GM12878 (cell line): ENCODE measurements at regions not wholly inside any gene's neighbourhood (a gene's known extent, or its start where the extent isn't known, plus 50 kb on each side); places are given as distances from the start of the nearest gene placed in this dataset.

Experiments
- ATAC-seq: fragments of 200-7000 bp; cut with Tn5 transposase; 3 replicates; pipeline ENCODE4 v1.9.1; 2020; ENCODE audit warnings: mild to moderate bottlenecking, moderate library complexity
- BruUV-seq: library from RNA; stranded (reverse); fragments of 400-500 nt; replicated peaks from 2 replicates; lab custom pipeline; 2021; lab: Mats Ljungman, UMichigan
- CTCF ChIA-PET: fragments of 300-600 bp; sonication (Branson Sonifier 250); formaldehyde crosslinking; extraction: SDS; loops from one replicate; lab custom pipeline; 2021; ENCODE audit warnings: inconsistent platforms; lab: Yijun Ruan, JAX
- POLR2A ChIA-PET: fragments of 350-600 bp; formaldehyde crosslinking; extraction: SDS; loops from one replicate; lab custom pipeline; 2021; ENCODE audit warnings: inconsistent platforms; lab: Charles Lee
- RAD21 ChIA-PET: fragments of 300-600 bp; sonication (Branson Sonifier 250); formaldehyde crosslinking; loops from one replicate; lab custom pipeline; 2023; ENCODE audit warnings: antibody characterized with exemption; ENCODE audit not compliant: unreplicated experiment; lab: Charles Lee
- SMC1A ChIA-PET: fragments of 300-600 bp; sonication (Branson Sonifier 250); formaldehyde crosslinking; loops from one replicate; lab custom pipeline; 2023; ENCODE audit not compliant: unreplicated experiment, uncharacterized antibody; lab: Charles Lee
- DNase-seq: peaks from one replicate; pipeline ENCODE4 v3.0.0-alpha.2; 2011; ENCODE audit warnings: low read depth, low spot score
- FAIRE-seq: peaks from 3 replicates; lab custom pipeline; 2011; peaks lifted over from hg19 to GRCh38; lab: Jason Lieb, UNC
- H2AFZ ChIP-seq: 2 replicates; pipeline ENCODE4 v1.6.0; 2011; ENCODE audit warnings: low read depth, low read length, control low read depth; ENCODE audit not compliant: control insufficient read depth
- H3K27ac ChIP-seq: 2 replicates; pipeline ENCODE4 v1.5.1; 2011; ENCODE audit warnings: control low read depth; ENCODE audit not compliant: control insufficient read depth, insufficient read depth
- H3K27me3 ChIP-seq, 2 experiments: replicated peaks in 1 of 2; 2 replicates each; pipeline versions ENCODE4 v1.6.0 to v1.6.1; 2011; ENCODE audit warnings: low read length in 1 of 2; ENCODE audit not compliant: control insufficient read depth in 2 of 2, insufficient read depth in 2 of 2
- H3K36me3 ChIP-seq, 2 experiments: 2 replicates each; pipeline ENCODE4 v1.5.1; 2011; ENCODE audit warnings: low read length in 1 of 2; ENCODE audit not compliant: control insufficient read depth in 2 of 2, insufficient read depth in 2 of 2
- H3K4me1 ChIP-seq: 2 replicates; pipeline ENCODE4 v1.6.1; 2011; ENCODE audit warnings: mild to moderate bottlenecking, low read length, moderate library complexity, mixed read lengths; ENCODE audit not compliant: control insufficient read depth, insufficient read depth
- H3K4me2 ChIP-seq: 2 replicates; pipeline ENCODE4 v1.6.0; 2011; ENCODE audit warnings: control low read depth; ENCODE audit not compliant: control insufficient read depth, insufficient read depth
- H3K4me3 ChIP-seq: fragments of 200-600 bp; sonication (generic); 2 replicates; pipeline ENCODE4 v1.5.1; 2016
- H3K79me2 ChIP-seq: 2 replicates; pipeline ENCODE4 v1.6.0; 2011; ENCODE audit warnings: low read length; ENCODE audit not compliant: control insufficient read depth, insufficient read depth
- H3K9ac ChIP-seq: 2 replicates; pipeline ENCODE4 v1.8.0; 2011; ENCODE audit warnings: low read length, control low read depth, mixed read lengths; ENCODE audit not compliant: control insufficient read depth, insufficient read depth
- H3K9me3 ChIP-seq: replicated peaks from 3 replicates; pipeline ENCODE4 v1.5.1; 2011; ENCODE audit warnings: mild to moderate bottlenecking, low read length; ENCODE audit not compliant: control insufficient read depth, insufficient read depth
- H4K20me1 ChIP-seq: 2 replicates; pipeline ENCODE4 v1.6.0; 2011; ENCODE audit not compliant: control insufficient read depth, insufficient read depth
- BCL3 ChIP-seq: IDR thresholded peaks from 2 replicates; pipeline ENCODE4 v1.6.1; 2011; ENCODE audit warnings: borderline replicate concordance, low read depth, mild to moderate bottlenecking, moderate library complexity, low read length; ENCODE audit not compliant: insufficient read depth, poor library complexity, severe bottlenecking
- CEBPZ ChIP-seq: fragments of 150-350 bp; IDR thresholded peaks from 2 replicates; pipeline ENCODE4 v1.6.1; 2016; ENCODE audit warnings: low read depth, low read length
- CHD1 ChIP-seq: IDR thresholded peaks from 2 replicates; pipeline ENCODE4 v1.6.1; 2012; ENCODE audit warnings: low read depth, low read length, improper control_type of control experiment
- DPF2 ChIP-seq: fragments of 450-650 bp; IDR thresholded peaks from 2 replicates; pipeline ENCODE4 v1.6.1; 2017; ENCODE audit warnings: mild to moderate bottlenecking
- HDAC2 ChIP-seq: fragments of 200-600 bp; sonication (generic); IDR thresholded peaks from 2 replicates; pipeline ENCODE4 v1.6.1; 2017
- HDAC6 ChIP-seq: fragments of 200-600 bp; sonication (generic); IDR thresholded peaks from one replicate; pipeline ENCODE4 v1.8.0; 2017; ENCODE audit warnings: antibody characterized with exemption; ENCODE audit not compliant: unreplicated experiment
- HDGF ChIP-seq: fragments of 450-650 bp; IDR thresholded peaks from 2 replicates; pipeline ENCODE4 v1.6.1; 2016; ENCODE audit warnings: antibody characterized with exemption
- IRF5 ChIP-seq: fragments of 450-650 bp; IDR thresholded peaks from 2 replicates; pipeline ENCODE4 v1.6.1; 2017; ENCODE audit warnings: borderline replicate concordance
- RAD21 ChIP-seq: IDR thresholded peaks from 2 replicates; pipeline ENCODE4 v1.6.1; 2011; ENCODE audit warnings: mild to moderate bottlenecking, low read depth, low read length, moderate library complexity; ENCODE audit not compliant: insufficient read depth
- SMAD1 ChIP-seq: fragments of 450-650 bp; IDR thresholded peaks from 2 replicates; pipeline ENCODE4 v1.6.1; 2018; ENCODE audit warnings: mild to moderate bottlenecking, low read depth; ENCODE audit not compliant: partially characterized antibody
- SMARCA5 ChIP-seq: fragments of 450-650 bp; IDR thresholded peaks from 2 replicates; pipeline ENCODE4 v1.6.1; 2017; ENCODE audit warnings: mild to moderate bottlenecking
- SP1 ChIP-seq: IDR thresholded peaks from one replicate; pipeline ENCODE4 v1.6.1; 2011; ENCODE audit warnings: low read depth, low read length
- ZBTB4 ChIP-seq: fragments of 450-650 bp; formaldehyde crosslinking; IDR thresholded peaks from 2 replicates; pipeline ENCODE4 v1.4.0; 2022; ENCODE audit warnings: mild to moderate bottlenecking, moderate library complexity
- WGBS: methylation state at CpG from one replicate; pipeline ENCODE4 v1.1.6; 2016; ENCODE audit warnings: low lambda C conversion rate; ENCODE audit not compliant: insufficient replicate concordance, insufficient coverage; ENCODE audit errors: missing lambda C conversion rate; 5-methylcytosine and 5-hydroxymethylcytosine counted together
- in situ Hi-C: fragments of 300-500 bp; cut with MboI; formaldehyde crosslinking; loops from 9 replicates; pipeline ENCODE4 v1.14.3; 2018; ENCODE audit warnings: mixed read lengths
- intact Hi-C: fragments of 100-400 bp; cut with micrococcal nuclease; formaldehyde crosslinking; loops from one replicate; pipeline ENCODE4 v1.14.2; 2022; ENCODE audit not compliant: unreplicated experiment
- TF ChIP-seq, protein P1 (sequence below): fragments of 450-650 bp; IDR thresholded peaks from 2 replicates; pipeline ENCODE4 v1.6.1; 2014; ENCODE audit warnings: mild to moderate bottlenecking

DNA sequence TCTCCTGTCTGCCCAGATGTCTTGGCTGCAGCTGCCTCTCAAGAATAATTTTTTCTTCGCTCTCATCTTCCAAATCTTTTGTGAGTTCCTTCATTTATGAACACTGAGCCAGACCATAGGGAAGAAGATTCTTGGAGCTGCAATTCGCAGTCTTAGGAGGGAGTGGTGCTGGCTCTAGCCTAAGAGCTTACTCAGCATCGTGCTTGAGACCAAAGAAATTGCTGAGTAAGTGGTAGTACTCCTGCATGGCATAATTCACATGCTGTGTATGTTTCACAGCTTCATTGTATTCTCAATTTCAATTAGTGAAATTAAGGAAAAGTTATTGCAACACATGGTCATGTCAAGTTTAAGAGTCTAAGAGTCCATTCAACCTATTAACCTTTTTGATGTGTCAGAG, 771.7 kb downstream of the ADCYAP1 start (continued):
- no peak for TF ChIP-seq CEBPZ
- TF ChIP-seq HDAC6: no peak
- TF ChIP-seq HDGF: no peak
- TF ChIP-seq HDAC2: no peak
- TF ChIP-seq CHD1: no peak
- TF ChIP-seq, protein P1, sequence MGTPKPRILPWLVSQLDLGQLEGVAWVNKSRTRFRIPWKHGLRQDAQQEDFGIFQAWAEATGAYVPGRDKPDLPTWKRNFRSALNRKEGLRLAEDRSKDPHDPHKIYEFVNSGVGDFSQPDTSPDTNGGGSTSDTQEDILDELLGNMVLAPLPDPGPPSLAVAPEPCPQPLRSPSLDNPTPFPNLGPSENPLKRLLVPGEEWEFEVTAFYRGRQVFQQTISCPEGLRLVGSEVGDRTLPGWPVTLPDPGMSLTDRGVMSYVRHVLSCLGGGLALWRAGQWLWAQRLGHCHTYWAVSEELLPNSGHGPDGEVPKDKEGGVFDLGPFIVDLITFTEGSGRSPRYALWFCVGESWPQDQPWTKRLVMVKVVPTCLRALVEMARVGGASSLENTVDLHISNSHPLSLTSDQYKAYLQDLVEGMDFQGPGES: no peak
- TF ChIP-seq, all 136 proteins: peak for 0

DNA sequence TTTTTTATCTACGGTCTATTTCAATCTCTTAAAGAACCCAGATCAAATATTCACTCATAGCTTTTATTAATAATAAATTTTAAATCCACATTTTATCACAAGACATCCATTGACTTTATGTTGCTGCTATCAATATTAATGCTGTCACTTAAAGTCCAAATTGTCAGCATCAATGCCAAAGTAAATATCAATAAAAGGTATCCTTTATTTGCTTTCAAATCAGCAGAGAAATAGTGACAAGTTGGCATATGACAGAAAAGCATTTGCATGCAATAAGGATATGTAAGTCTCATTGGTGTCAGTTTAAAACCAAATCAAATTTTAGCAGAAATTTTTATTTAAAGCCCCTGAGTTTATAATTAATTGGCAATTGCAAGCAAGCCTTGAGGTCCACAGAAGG, 775.4 kb downstream of the ADCYAP1 start:
- Histone ChIP-seq H3K4me1 (no peaks in the 10 kb centered on the region), H3K9me3 (no peaks in the 10 kb centered on the region), H3K4me2 (no peak overlapping the region), H3K9ac (no peak overlapping the region), H4K20me1 (no peaks in the 10 kb centered on the region), H3K36me3 (no peaks in the 10 kb centered on the region), H2AFZ (no peak overlapping the region), H3K4me3 (no peak overlapping the region), H3K27me3 (no peaks in the 10 kb centered on the region), H3K79me2 (no peaks in the 10 kb centered on the region), H3K27ac (no peak overlapping the region)
- 0% methylated on average over 1 of the region's 1 CpG for WGBS
- no peak for FAIRE-seq
- no TSS peak for BruUV-seq
- in situ Hi-C loops (no loop called here), intact Hi-C loops (no loop called here)
- SMC1A ChIA-PET: no interaction called here
- ATAC-seq: no peak
- CTCF ChIA-PET: no interaction called here
- RAD21 ChIA-PET: no interaction called here
- POLR2A ChIA-PET: no interaction called here
- DNase-seq: no peak
- TF ChIP-seq DPF2: no peak
- TF ChIP-seq SMAD1: no peak
- TF ChIP-seq IRF5: no peak
- TF ChIP-seq ZBTB4 (CRISPR knock-in tag): no peak
- TF ChIP-seq BCL3: no peak
- no peak for TF ChIP-seq RAD21
- no peak for TF ChIP-seq SP1
- no peak for TF ChIP-seq CHD1
- no peak for TF ChIP-seq SMARCA5
